Left lung (tissue), 4 donors: ENCODE measurements at regions not wholly inside any gene's neighbourhood (a gene's known extent, or its start where the extent isn't known, plus 50 kb on each side); places are given as distances from the start of the nearest gene placed in this dataset.

ENCODE experiments used
- ATAC-seq: fragments of 200-7000 bp; cut with Tn5 transposase; one replicate; pipeline ENCODE4 v1.9.1; 2020; ENCODE audit warnings: moderate library complexity
- DNase-seq, 4 donors: peaks; one replicate each; pipeline ENCODE4 v3.0.0-alpha.2; 2013 to 2020
- H3K27ac ChIP-seq, 2 donors: fragments of 200-600 bp; sonication (generic) in 1 of 2; one replicate each; pipeline versions ENCODE4 v1.5.0 to v1.8.0; 2020 to 2021
- H3K27me3 ChIP-seq, 2 donors: fragments of 200-600 bp; sonication (generic) in 1 of 2; one replicate each; pipeline versions ENCODE4 v1.5.0 to v1.8.0; 2020 to 2021
- H3K36me3 ChIP-seq, 2 donors: fragments of 200-600 bp; sonication (generic) in 1 of 2; one replicate each; pipeline versions ENCODE4 v1.5.0 to v1.8.0; 2020 to 2021
- H3K4me1 ChIP-seq, 2 donors: fragments of 200-600 bp; one replicate each; pipeline ENCODE4 v1.8.0; 2021
- H3K4me3 ChIP-seq, 2 donors: fragments of 200-600 bp; sonication (generic) in 1 of 2; one replicate each; pipeline versions ENCODE4 v1.5.0 to v1.8.0; 2020 to 2021; ENCODE audit warnings: mild to moderate bottlenecking in 1 of 2
- H3K9me3 ChIP-seq, 2 donors: fragments of 200-600 bp; sonication (generic) in 1 of 2; one replicate each; pipeline versions ENCODE4 v1.5.0 to v1.8.0; 2020 to 2021
- CTCF ChIP-seq, 2 donors: fragments of 200-600 bp; sonication (generic) in 1 of 2; IDR thresholded peaks; one replicate each; pipeline versions ENCODE4 v1.5.0 to v1.8.0; 2021; ENCODE audit warnings: antibody characterized with exemption in 2 of 2
- intact Hi-C, 2 donors: fragments of 100-400 bp; cut with DNase I; formaldehyde crosslinking; loops; one replicate each; pipeline versions ENCODE4 v1.11.2 to v1.14.2; 2022
- donor health status: DM: no; HTN: yes; CAD: no.
- donor health status: DM: no; HTN: no; CAD: no.

- Histone ChIP-seq H3K36me3 (no peaks in the 10 kb centered on the region), H3K27ac (no peak overlapping the region), H3K4me1 (no peaks in the 10 kb centered on the region), H3K27me3 (no peaks in the 10 kb centered on the region), H3K4me3 (no peak overlapping the region), H3K9me3 (no peaks in the 10 kb centered on the region)
- intact Hi-C loops: no loop called here
- DNase-seq (no peak), ATAC-seq (no peak)
- TF ChIP-seq CTCF (IDR thresholded peaks at IDR 0.05): no peak
Observed at GRCh38 chr2:58788402-58788801, 547.3 kb upstream of the FANCL start.

GRCh38 chr2:58770846-58771245 is 529.7 kb upstream of the FANCL start:
- intact Hi-C loops: no loop called here
- Histone ChIP-seq H3K27ac (no peak overlapping the region), H3K36me3 (no peaks in the 10 kb centered on the region), H3K4me1 (no peaks in the 10 kb centered on the region), H3K9me3 (no peaks in the 10 kb centered on the region), H3K27me3 (no peaks in the 10 kb centered on the region), H3K4me3 (no peak overlapping the region)
- DNase-seq: no peak
- no peak for TF ChIP-seq CTCF (IDR thresholded peaks at IDR 0.05)
- ATAC-seq: no peak

DNA sequence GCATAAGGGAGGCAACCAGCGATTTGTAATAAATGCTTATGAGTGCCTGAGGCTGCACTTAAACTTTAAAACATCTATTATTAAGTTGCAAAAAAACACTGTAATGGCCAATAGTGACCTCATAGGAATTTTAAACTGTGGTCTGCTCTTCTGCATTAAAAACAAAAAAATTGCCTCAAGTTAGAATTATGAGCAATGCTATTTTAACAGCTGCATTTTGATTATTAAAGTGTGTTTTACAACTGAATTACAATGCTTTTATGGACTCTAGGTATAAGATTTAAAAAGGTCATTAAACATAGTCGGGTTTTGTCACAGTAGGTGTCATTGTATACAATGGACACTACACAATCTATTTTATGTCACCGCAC is 528.7 kb upstream of the FANCL start:
- no peak for TF ChIP-seq CTCF (IDR thresholded peaks at IDR 0.05)
- no peaks in the 10 kb centered on the region for H3K36me3 ChIP-seq
- H3K27me3 ChIP-seq: no peaks in the 10 kb centered on the region
- intact Hi-C loops: no loop called here
- H3K4me1 ChIP-seq: no peaks in the 10 kb centered on the region
- ATAC-seq (no peak), DNase-seq (no peak)
- H3K9me3 ChIP-seq: no peaks in the 10 kb centered on the region
- no peak overlapping the region for H3K4me3 ChIP-seq
- no peak overlapping the region for H3K27ac ChIP-seq

- ATAC-seq (no peak), DNase-seq (no peak)
- Histone ChIP-seq H3K4me1 (no peaks in the 10 kb centered on the region), H3K27ac (no peak overlapping the region), H3K4me3 (no peak overlapping the region), H3K27me3 (no peaks in the 10 kb centered on the region), H3K9me3 (no peaks in the 10 kb centered on the region), H3K36me3 (no peaks in the 10 kb centered on the region)
- TF ChIP-seq CTCF (IDR thresholded peaks at IDR 0.05): no peak
- intact Hi-C loops: no loop called here
Observed at GRCh38 chr2:58769111-58769863, 528.2 kb upstream of the FANCL start.

- Histone ChIP-seq H3K4me1 (no peaks in the 10 kb centered on the region), H3K27me3 (no peaks in the 10 kb centered on the region), H3K27ac (no peak overlapping the region), H3K9me3 (no peaks in the 10 kb centered on the region), H3K36me3 (no peaks in the 10 kb centered on the region), H3K4me3 (no peak overlapping the region)
- DNase-seq (no peak), ATAC-seq (no peak)
- TF ChIP-seq CTCF (IDR thresholded peaks at IDR 0.05): no peak
- intact Hi-C loops: no loop called here
Observed at GRCh38 chr2:58768715-58769080, 527.6 kb upstream of the FANCL start.
